OCI-LY3 (cell line): ENCODE measurements at regions not wholly inside any gene's neighbourhood (a gene's known extent, or its start where the extent isn't known, plus 50 kb on each side); places are given as distances from the start of the nearest gene placed in this dataset.

Experiments used
- H2AFZ ChIP-seq: fragments of 200-600, 300-600 bp; shearing (Covaris generic); 2 replicates; pipeline ENCODE4 v1.6.0; 2014; ENCODE audit warnings: antibody characterized with exemption, low read depth, low read length
- H3K27ac ChIP-seq: fragments of 200-600, 300-600 bp; sonication (generic); 2 replicates; pipeline ENCODE4 v1.5.1; 2014; ENCODE audit warnings: mild to moderate bottlenecking, low read length, moderate library complexity, mixed read lengths
- H3K27me3 ChIP-seq: fragments of 200-600, 300-600 bp; sonication (generic); 2 replicates; pipeline ENCODE4 v1.6.1; 2014; ENCODE audit warnings: low read depth, low read length, mixed read lengths
- H3K36me3 ChIP-seq: fragments of 200-600, 300-600 bp; sonication (generic); replicated peaks from 2 replicates; pipeline ENCODE3; 2014; ENCODE audit warnings: low read depth, low read length, mixed read lengths
- H3K4me1 ChIP-seq: fragments of 300-600, 200-600 bp; sonication (generic); 2 replicates; pipeline ENCODE4 v1.6.1; 2014; ENCODE audit warnings: low read length, mixed read lengths
- H3K4me2 ChIP-seq: fragments of 200-600, 300-600 bp; sonication (generic); 2 replicates; pipeline ENCODE4 v1.6.1; 2014; ENCODE audit warnings: low read length, mixed read lengths
- H3K4me3 ChIP-seq: fragments of 300-600, 200-600 bp; sonication (generic); 2 replicates; pipeline ENCODE4 v1.5.1; 2014; ENCODE audit warnings: antibody characterized with exemption, mild to moderate bottlenecking, low read length, moderate library complexity
- H3K79me2 ChIP-seq: fragments of 300-600, 200-600 bp; shearing (Covaris generic); 2 replicates; pipeline ENCODE4 v1.6.1; 2014; ENCODE audit warnings: mild to moderate bottlenecking, low read length, mixed read lengths
- H3K9ac ChIP-seq: fragments of 300-600, 200-600 bp; shearing (Covaris generic); 2 replicates; pipeline ENCODE4 v1.6.0; 2014; ENCODE audit warnings: mild to moderate bottlenecking, low read length, moderate library complexity
- H3K9me3 ChIP-seq: fragments of 200-600, 300-600 bp; shearing (Covaris generic); 2 replicates; pipeline ENCODE4 v1.6.1; 2014; ENCODE audit warnings: low read length, mixed read lengths; ENCODE audit not compliant: insufficient read depth
- H4K20me1 ChIP-seq: fragments of 200-600, 300-600 bp; sonication (generic); 2 replicates; pipeline ENCODE4 v1.6.1; 2016; ENCODE audit warnings: low read length, mixed read lengths; ENCODE audit not compliant: insufficient read depth
- CTCF ChIP-seq: fragments of 200-600, 300-600 bp; sonication (generic); IDR thresholded peaks from 2 replicates; pipeline ENCODE4 v1.5.1; 2014; ENCODE audit warnings: antibody characterized with exemption, low read length, low read depth
- EZH2phosphoT487 ChIP-seq: fragments of 200-600 bp; shearing (Covaris generic); IDR thresholded peaks from 2 replicates; pipeline ENCODE4 v1.6.1; 2018; ENCODE audit warnings: antibody characterized with exemption, mixed run types, low read depth

GRCh38 chr12:97173688-97174410 lies 266.8 kb downstream of the NEDD1 start:
- H2AFZ ChIP-seq = no peak overlapping the region
- H3K4me2 ChIP-seq = no peak overlapping the region
- H3K9ac ChIP-seq = no peak overlapping the region
- H3K27me3 ChIP-seq = no peaks in the 10 kb centered on the region
- no peak overlapping the region for H3K4me3 ChIP-seq
- H4K20me1 ChIP-seq = no peaks in the 10 kb centered on the region
- H3K27ac ChIP-seq = no peak overlapping the region
- TF ChIP-seq EZH2phosphoT487 (no peak), CTCF (no peak)
- no peaks in the 10 kb centered on the region for H3K9me3 ChIP-seq
- peaks cover 2% of the 10 kb centered on the region for H3K36me3 ChIP-seq
- H3K4me1 ChIP-seq = no peaks in the 10 kb centered on the region
- no peaks in the 10 kb centered on the region for H3K79me2 ChIP-seq

DNA sequence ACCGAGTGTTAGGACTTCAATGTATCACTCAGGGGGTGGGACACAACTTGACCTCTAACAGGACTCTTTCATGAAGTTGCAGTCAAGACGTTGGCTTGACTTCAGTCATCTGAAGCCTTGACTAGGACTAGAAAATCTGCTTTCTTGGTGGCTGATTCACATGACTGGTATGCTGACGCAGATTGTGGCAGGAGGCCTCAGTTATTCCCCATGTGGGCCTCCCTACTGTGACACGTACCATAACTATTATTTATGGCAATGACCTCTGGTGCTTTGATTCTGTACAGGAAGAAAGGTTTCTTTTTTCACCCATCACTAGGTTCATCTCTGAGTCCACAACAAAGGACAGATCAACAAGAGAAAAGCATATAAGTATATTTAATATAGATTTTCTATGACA lies 270.4 kb downstream of the NEDD1 start:
- no peak overlapping the region for H3K4me3 ChIP-seq
- no peak for TF ChIP-seq EZH2phosphoT487
- TF ChIP-seq CTCF = no peak
- H4K20me1 ChIP-seq = no peaks in the 10 kb centered on the region
- no peak overlapping the region for H3K4me2 ChIP-seq
- no peak overlapping the region for H3K27ac ChIP-seq
- H3K79me2 ChIP-seq = no peaks in the 10 kb centered on the region
- H3K9ac ChIP-seq = no peak overlapping the region
- no peak overlapping the region for H2AFZ ChIP-seq
- no peaks in the 10 kb centered on the region for H3K9me3 ChIP-seq
- no peaks in the 10 kb centered on the region for H3K4me1 ChIP-seq
- H3K36me3 ChIP-seq = peaks cover 2% of the 10 kb centered on the region
- no peaks in the 10 kb centered on the region for H3K27me3 ChIP-seq

- no peak overlapping the region for H2AFZ ChIP-seq
- no peaks in the 10 kb centered on the region for H3K9me3 ChIP-seq
- no peaks in the 10 kb centered on the region for H3K79me2 ChIP-seq
- H3K4me2 ChIP-seq = no peak overlapping the region
- no peaks in the 10 kb centered on the region for H3K27me3 ChIP-seq
- no peaks in the 10 kb centered on the region for H4K20me1 ChIP-seq
- peaks cover 2% of the 10 kb centered on the region for H3K36me3 ChIP-seq
- no peak overlapping the region for H3K27ac ChIP-seq
- no peaks in the 10 kb centered on the region for H3K4me1 ChIP-seq
- H3K4me3 ChIP-seq = no peak overlapping the region
- TF ChIP-seq CTCF = no peak
- no peak for TF ChIP-seq EZH2phosphoT487
- H3K9ac ChIP-seq = no peak overlapping the region
Observed at GRCh38 chr12:97181571-97182265, 274.7 kb downstream of the NEDD1 start.

DNA sequence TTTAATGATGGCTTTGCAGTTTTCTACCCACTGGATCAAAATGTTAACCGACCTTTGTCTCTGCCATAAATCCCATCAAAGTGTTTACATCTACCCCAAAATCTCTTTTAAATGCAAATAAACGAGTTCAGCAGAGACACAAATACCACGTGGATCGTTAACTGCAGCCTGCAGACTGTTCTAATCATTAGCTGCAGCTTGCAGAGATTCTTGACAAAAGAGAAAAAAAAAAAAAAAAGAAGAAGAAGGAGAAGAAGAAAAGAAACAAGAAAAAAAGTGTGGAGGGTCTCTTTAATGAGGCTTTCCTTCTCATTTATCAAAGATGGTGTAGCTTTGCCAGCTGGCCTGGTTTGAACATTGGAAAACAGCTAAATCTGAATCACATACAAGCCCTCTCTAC lies 275.7 kb downstream of the NEDD1 start:
- H4K20me1 ChIP-seq = no peaks in the 10 kb centered on the region

More for the DNA sequence above, 275.7 kb downstream of the NEDD1 start:
- no peaks in the 10 kb centered on the region for H3K79me2 ChIP-seq
- H3K4me2 ChIP-seq = no peak overlapping the region
- no peaks in the 10 kb centered on the region for H3K27me3 ChIP-seq
- H3K27ac ChIP-seq = no peak overlapping the region
- TF ChIP-seq CTCF (no peak), EZH2phosphoT487 (no peak)
- no peak overlapping the region for H3K4me3 ChIP-seq
- no peaks in the 10 kb centered on the region for H3K4me1 ChIP-seq
- H3K36me3 ChIP-seq = peaks cover 2% of the 10 kb centered on the region
- H3K9ac ChIP-seq = no peak overlapping the region
- no peaks in the 10 kb centered on the region for H3K9me3 ChIP-seq
- no peak overlapping the region for H2AFZ ChIP-seq
